ENCODE measurements at regions not wholly inside any gene's neighbourhood (a gene's known extent, or its start where the extent isn't known, plus 50 kb on each side); places are given as distances from the start of the nearest gene placed in this dataset.
A peak's percentile ranks its signal among the peaks of the same experiment; 100 is the strongest.

DNA sequence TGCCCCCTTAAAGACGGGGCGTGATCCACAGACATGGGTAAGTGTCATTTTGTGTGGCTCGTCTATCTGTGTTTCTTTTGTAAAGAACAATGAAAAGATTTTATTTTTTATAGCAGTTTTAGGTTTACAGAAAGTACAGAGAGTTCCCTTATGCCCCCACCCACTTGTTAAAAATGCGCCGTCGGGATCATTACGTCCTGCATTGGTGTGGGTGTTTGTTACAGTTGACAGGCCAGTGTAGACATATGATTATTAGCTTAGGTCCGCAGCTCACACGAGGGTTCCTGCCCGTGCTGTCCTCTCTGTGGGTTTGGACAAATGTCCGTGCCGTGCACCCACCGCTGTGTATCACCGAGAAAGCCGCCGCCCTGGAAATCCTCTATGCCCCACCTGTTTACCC lies 50.5 kb downstream of the RGS12 start:
- peaks cover 0 to 14% (median 0%) of the 10 kb centered on the region in 3 donors for H3K4me1 Mint-ChIP-seq
- no peaks in the 10 kb centered on the region for H3K36me3 Mint-ChIP-seq
- H3K4me3 Mint-ChIP-seq = no peak overlapping the region
- H3K27ac Mint-ChIP-seq = no peak overlapping the region
- DNase-seq (no peak), ATAC-seq (ENCODE audit: low read depth in 2 of 2) (no peak)
- H3K27me3 Mint-ChIP-seq = no peaks in the 10 kb centered on the region
- no peaks in the 10 kb centered on the region for H3K9me3 Mint-ChIP-seq

- H3K36me3 Mint-ChIP-seq = no peaks in the 10 kb centered on the region
- peaks cover 0 to 14% (median 0%) of the 10 kb centered on the region in 3 donors for H3K4me1 Mint-ChIP-seq
- H3K9me3 Mint-ChIP-seq = no peaks in the 10 kb centered on the region
- no peaks in the 10 kb centered on the region for H3K27me3 Mint-ChIP-seq
- ATAC-seq (ENCODE audit: low read depth in 2 of 2) = no peak
- no peak overlapping the region for H3K4me3 Mint-ChIP-seq
- H3K27ac Mint-ChIP-seq = no peak overlapping the region
- no peak for DNase-seq
Observed at GRCh38 chr4:3344104-3344503, 51.3 kb downstream of the RGS12 start.

GRCh38 chr4:3344596-3344995 lies 51.8 kb downstream of the RGS12 start:
- Mint-ChIP-seq H3K9me3 (no peaks in the 10 kb centered on the region), H3K4me3 (no peak overlapping the region), H3K27me3 (no peaks in the 10 kb centered on the region), H3K4me1 (peaks cover 0 to 14% (median 0%) of the 10 kb centered on the region in 3 donors), H3K36me3 (no peaks in the 10 kb centered on the region), H3K27ac (no peak overlapping the region)
- no peak for ATAC-seq (ENCODE audit: low read depth in 2 of 2)
- DNase-seq = no peak

- H3K36me3 Mint-ChIP-seq = no peaks in the 10 kb centered on the region
- no peak for ATAC-seq (ENCODE audit: low read depth in 2 of 2)
- no peak overlapping the region for H3K27ac Mint-ChIP-seq
- no peak for DNase-seq
- H3K4me3 Mint-ChIP-seq = no peak overlapping the region
- H3K27me3 Mint-ChIP-seq = no peaks in the 10 kb centered on the region
- H3K4me1 Mint-ChIP-seq = peaks cover 0 to 9% (median 0%) of the 10 kb centered on the region in 3 donors
- no peaks in the 10 kb centered on the region for H3K9me3 Mint-ChIP-seq
Observed at GRCh38 chr4:3345384-3345783, 52.6 kb downstream of the RGS12 start.

DNA sequence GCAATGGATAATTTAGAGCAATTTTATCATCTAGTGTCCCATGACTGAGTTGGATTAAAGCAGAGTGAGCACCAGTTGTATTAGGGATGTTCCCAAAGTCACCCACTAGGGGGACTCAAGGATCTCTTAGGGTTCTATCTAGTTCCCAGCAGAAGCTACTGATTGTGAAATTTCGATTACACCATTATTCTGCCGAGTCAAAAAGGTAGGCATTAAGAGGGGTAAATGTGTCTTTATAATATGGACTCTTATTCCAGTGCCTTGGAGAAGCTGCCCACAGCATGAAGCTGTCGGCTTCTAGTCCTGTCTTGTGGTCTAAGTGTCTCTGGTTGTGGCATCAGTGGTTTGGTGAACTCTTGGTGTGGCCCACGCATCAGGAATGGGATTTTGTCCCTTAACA lies 53.3 kb downstream of the RGS12 start:
- Mint-ChIP-seq H3K27me3 (no peaks in the 10 kb centered on the region), H3K27ac (peak overlapping the region in 2 of 6 donors; percentile 3 to 60), H3K36me3 (no peaks in the 10 kb centered on the region), H3K9me3 (no peaks in the 10 kb centered on the region), H3K4me3 (no peak overlapping the region), H3K4me1 (peaks cover 0 to 7% (median 0%) of the 10 kb centered on the region in 3 donors)
- ATAC-seq (ENCODE audit: low read depth in 2 of 2) (peak; percentile 76 to 90), DNase-seq (peak; percentile 59)

DNA sequence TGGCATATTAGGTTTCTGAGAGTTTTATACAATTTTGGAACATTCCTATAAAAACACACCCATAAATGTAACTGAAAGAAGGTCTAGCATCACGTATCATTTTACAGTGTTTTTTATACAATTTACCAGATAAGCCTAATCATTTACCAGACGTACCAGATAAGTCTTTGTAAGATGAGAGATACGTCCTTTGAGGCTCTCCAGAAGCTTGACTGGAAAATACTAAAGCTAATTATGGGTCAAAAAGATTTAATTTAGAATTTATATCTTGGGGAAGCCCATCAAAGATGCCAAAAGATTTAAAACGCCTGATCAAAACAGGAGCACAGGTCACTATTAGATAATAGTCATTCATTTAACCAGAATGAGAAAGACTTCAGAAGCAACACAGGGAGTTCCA lies 55.0 kb downstream of the RGS12 start:
- H3K4me3 Mint-ChIP-seq = no peak overlapping the region
- H3K36me3 Mint-ChIP-seq = peaks cover 0 to 9% of the 10 kb centered on the region in 2 donors
- H3K27ac Mint-ChIP-seq = no peak overlapping the region
- no peak for DNase-seq
- H3K27me3 Mint-ChIP-seq = no peaks in the 10 kb centered on the region
- ATAC-seq (ENCODE audit: low read depth in 2 of 2) = no peak
- peaks cover 0 to 14% (median 3%) of the 10 kb centered on the region in 7 donors for H3K9me3 Mint-ChIP-seq
- peaks cover 0 to 7% (median 0%) of the 10 kb centered on the region in 3 donors for H3K4me1 Mint-ChIP-seq

GRCh38 chr4:3348621-3349020 lies 55.8 kb downstream of the RGS12 start:
- Mint-ChIP-seq H3K27me3 (no peaks in the 10 kb centered on the region), H3K27ac (peak overlapping the region in 1 of 6 donors; percentile 20), H3K36me3 (peaks cover 0 to 9% of the 10 kb centered on the region in 2 donors), H3K4me1 (peaks cover 0 to 7% (median 0%) of the 10 kb centered on the region in 3 donors), H3K9me3 (peaks cover 0 to 17% (median 3%) of the 10 kb centered on the region in 7 donors), H3K4me3 (no peak overlapping the region)
- DNase-seq = no peak
- no peak for ATAC-seq (ENCODE audit: low read depth in 2 of 2)

DNA sequence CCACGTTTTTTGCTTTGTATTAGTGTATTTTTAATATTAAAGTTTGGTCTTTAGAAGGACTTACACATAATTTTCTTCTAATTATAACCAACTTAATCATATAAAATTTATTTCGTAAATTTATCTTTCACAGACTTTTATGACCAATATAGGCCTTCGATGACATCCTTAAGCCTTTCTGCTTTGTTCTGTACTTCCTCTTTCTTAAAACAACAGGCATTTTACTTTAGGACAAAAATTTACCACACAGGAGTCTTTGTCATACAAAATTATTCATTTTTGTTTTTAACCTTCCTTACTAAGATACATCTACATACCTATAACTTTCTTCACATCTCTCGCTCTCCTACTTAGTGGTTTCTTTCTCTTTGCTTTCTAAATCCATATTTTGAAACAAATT lies 56.3 kb downstream of the RGS12 start:
- no peak for DNase-seq
- Mint-ChIP-seq H3K4me3 (no peak overlapping the region), H3K36me3 (peaks cover 0 to 9% of the 10 kb centered on the region in 2 donors), H3K4me1 (peaks cover 0 to 7% (median 0%) of the 10 kb centered on the region in 3 donors), H3K27ac (peak overlapping the region in 1 of 6 donors; percentile 51), H3K27me3 (no peaks in the 10 kb centered on the region), H3K9me3 (peaks cover 0 to 17% (median 3%) of the 10 kb centered on the region in 7 donors)
- no peak for ATAC-seq (ENCODE audit: low read depth in 2 of 2)

DNA sequence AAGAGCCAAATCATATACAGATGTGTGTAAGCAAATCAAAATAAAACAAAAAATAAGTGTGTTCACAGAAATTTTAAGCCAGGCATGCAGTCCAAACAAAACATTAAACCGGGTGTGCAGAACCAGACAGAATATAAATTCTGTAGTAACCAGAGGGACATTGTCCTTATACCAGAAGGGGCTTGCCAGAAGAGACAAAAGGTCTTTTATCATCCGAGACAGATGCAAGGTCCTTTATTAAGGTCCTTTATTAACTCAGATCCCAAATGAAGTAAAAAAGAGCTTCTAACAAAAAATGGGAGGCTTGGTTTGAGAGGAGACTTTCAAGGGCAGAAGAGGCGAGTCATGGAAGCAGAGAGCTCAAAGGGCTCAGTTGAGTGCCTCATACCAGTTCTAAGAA lies 59.2 kb downstream of the RGS12 start:
- H3K27me3 Mint-ChIP-seq = no peaks in the 10 kb centered on the region
- no peak for ATAC-seq (ENCODE audit: low read depth in 2 of 2)
- peaks cover 0 to 19% (median 3%) of the 10 kb centered on the region in 7 donors for H3K9me3 Mint-ChIP-seq
- peak overlapping the region in 2 of 6 donors; percentile 48 to 53 for H3K27ac Mint-ChIP-seq
- peaks cover 0 to 9% of the 10 kb centered on the region in 2 donors for H3K36me3 Mint-ChIP-seq
- peaks cover 13 to 15% (median 13%) of the 10 kb centered on the region in 3 donors for H3K4me1 Mint-ChIP-seq
- H3K4me3 Mint-ChIP-seq = no peak overlapping the region
- no peak for DNase-seq

DNA sequence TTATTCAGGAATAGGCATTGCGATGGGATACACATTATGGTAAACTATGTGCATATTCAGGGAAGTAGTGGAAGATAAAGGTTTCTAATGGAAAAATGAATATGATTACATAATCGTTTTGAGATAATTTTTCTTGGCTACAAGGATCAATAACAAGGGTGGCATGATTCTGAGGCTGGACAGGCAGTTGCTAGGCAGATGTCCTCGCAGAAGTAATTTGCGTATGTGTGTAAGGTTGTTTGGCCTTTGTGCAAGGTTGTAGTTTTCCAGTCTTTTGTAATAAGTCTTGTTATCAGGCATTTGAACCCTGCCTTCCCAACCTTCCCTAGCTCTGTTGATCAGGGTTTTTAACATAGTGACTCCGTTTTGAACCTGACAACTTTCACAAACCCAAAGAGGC lies 59.7 kb downstream of the RGS12 start:
- Mint-ChIP-seq H3K27me3 (no peaks in the 10 kb centered on the region), H3K36me3 (peaks cover 0 to 9% of the 10 kb centered on the region in 2 donors), H3K27ac (no peak overlapping the region), H3K4me3 (no peak overlapping the region), H3K9me3 (peaks cover 0 to 24% (median 3%) of the 10 kb centered on the region in 7 donors), H3K4me1 (peaks cover 13 to 15% (median 13%) of the 10 kb centered on the region in 3 donors)
- ATAC-seq (ENCODE audit: low read depth in 2 of 2) = no peak
- DNase-seq = no peak

DNA sequence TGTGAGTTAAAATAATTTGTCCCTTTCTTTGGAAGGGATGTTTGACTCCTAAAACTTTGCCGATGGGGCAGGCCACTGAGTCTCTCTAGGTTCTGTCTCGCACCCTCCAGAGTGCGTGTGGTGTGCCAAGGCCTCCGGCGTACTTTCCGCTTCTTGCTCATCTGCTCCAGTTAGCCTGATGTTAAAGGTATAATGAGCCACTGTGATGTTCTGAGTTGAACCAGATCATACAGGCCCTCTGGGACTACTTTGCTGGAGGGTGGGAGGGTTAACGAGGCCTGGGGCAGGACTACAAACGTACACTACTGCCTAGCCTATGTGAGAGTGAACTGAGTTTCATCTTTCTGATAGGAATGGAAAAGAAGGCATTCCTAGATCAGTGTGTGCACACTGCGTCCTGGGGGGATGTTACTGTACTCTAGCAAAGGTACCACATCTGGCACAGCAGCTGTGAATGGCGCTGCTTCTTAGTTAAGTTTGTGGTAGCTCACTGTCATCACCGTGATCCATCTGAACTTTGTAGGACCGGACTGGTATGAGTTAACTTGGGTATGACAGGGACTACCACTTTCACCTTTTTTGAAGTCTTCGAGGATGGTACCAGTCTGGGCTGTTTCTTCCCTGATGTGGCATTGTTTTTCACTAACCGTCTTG lies 60.2 kb downstream of the RGS12 start:
- Mint-ChIP-seq H3K9me3 (peaks cover 0 to 26% (median 3%) of the 10 kb centered on the region in 7 donors), H3K4me1 (peaks cover 13 to 17% (median 13%) of the 10 kb centered on the region in 3 donors), H3K4me3 (no peak overlapping the region), H3K36me3 (peaks cover 0 to 9% of the 10 kb centered on the region in 2 donors), H3K27me3 (no peaks in the 10 kb centered on the region), H3K27ac (no peak overlapping the region)
- ATAC-seq (ENCODE audit: low read depth in 2 of 2) = no peak
- no peak for DNase-seq

GRCh38 chr4:3353752-3354454 lies 61.1 kb downstream of the RGS12 start:
- Mint-ChIP-seq H3K9me3 (peaks cover 0 to 30% (median 3%) of the 10 kb centered on the region in 7 donors), H3K27me3 (no peaks in the 10 kb centered on the region), H3K4me3 (no peak overlapping the region), H3K4me1 (peaks cover 13 to 23% (median 13%) of the 10 kb centered on the region in 3 donors), H3K27ac (peak overlapping the region in 2 of 6 donors; percentile 75 to 89), H3K36me3 (peaks cover 0 to 9% of the 10 kb centered on the region in 2 donors)
- no peak for ATAC-seq (ENCODE audit: low read depth in 2 of 2)
- no peak for DNase-seq

DNA sequence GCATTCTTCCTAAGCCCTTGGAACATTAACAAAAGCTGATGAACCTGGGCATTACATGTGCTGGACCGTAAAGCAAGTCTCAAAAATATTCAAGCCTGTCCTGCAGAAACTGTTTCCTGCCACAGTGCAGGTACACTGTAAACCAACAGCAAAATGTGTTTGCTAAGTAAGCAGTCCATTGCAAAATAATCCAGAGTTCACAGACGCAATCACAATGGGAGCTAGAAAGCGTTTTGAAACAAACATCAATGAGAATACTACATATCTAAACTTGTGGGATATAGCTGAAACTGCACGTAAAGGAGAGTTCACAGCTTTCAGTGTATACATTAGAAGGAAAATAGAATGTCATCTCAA lies 61.6 kb downstream of the RGS12 start:
- no peak for ATAC-seq (ENCODE audit: low read depth in 2 of 2)
- H3K9me3 Mint-ChIP-seq = peaks cover 0 to 30% (median 3%) of the 10 kb centered on the region in 7 donors
- H3K27ac Mint-ChIP-seq = peak overlapping the region in 3 of 6 donors; percentile 2 to 89 (median 75)
- H3K4me1 Mint-ChIP-seq = peaks cover 13 to 25% (median 16%) of the 10 kb centered on the region in 3 donors
- DNase-seq = no peak
- peaks cover 0 to 9% of the 10 kb centered on the region in 2 donors for H3K36me3 Mint-ChIP-seq
- no peaks in the 10 kb centered on the region for H3K27me3 Mint-ChIP-seq
- peak overlapping the region in 2 of 8 donors; percentile 18 to 55 for H3K4me3 Mint-ChIP-seq

DNA sequence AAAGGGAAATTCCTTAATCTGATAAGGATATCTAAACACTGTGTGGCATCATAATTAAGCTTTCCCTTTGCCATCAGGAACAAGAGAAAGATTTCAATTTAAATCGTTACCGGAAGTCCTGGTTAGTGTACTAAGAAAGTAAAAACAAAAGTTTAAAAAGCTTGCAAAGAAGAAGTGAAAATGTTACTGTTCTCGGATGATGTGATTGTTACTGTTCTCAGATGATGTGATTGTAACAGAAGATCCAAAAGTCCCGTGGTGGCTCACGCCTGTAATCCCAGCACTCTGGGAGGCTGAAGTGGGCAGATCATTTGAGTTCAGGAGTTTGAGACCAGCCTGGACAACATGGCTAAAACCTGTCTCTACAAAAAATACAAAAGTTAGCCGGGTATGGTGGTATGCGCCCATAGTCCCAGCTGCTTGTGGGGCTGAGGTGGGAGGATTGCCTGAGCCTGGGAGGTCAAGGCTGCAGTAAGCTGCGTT lies 62.5 kb downstream of the RGS12 start:
- Mint-ChIP-seq H3K4me1 (peaks cover 17 to 33% (median 19%) of the 10 kb centered on the region in 3 donors), H3K4me3 (peak overlapping the region; percentile 50 to 88 (median 76)), H3K27me3 (no peaks in the 10 kb centered on the region), H3K36me3 (peaks cover 0 to 9% of the 10 kb centered on the region in 2 donors), H3K27ac (peak overlapping the region; percentile 89 to 98 (median 95)), H3K9me3 (peaks cover 0 to 30% (median 3%) of the 10 kb centered on the region in 7 donors)
- DNase-seq = peak; percentile 9
- ATAC-seq (ENCODE audit: low read depth in 2 of 2) = peak; percentile 94 to 95

All from naive B cell (primary cell).